Epithelial cell of proximal tubule (primary cell): ENCODE measurements at regions not wholly inside any gene's neighbourhood (a gene's known extent, or its start where the extent isn't known, plus 50 kb on each side); places are given as distances from the start of the nearest gene placed in this dataset.

Experiments
- DNase-seq: peaks from one replicate; pipeline ENCODE4 v3.0.0-alpha.2; 2011; ENCODE audit warnings: low read depth
- H3K4me3 ChIP-seq: 2 replicates; pipeline ENCODE4 v1.5.1; 2011; ENCODE audit warnings: low read depth, mild to moderate bottlenecking, low read length
- CTCF ChIP-seq: conservative IDR thresholded peaks from 2 replicates; pipeline ENCODE4 v1.5.1; 2012; ENCODE audit warnings: low read depth, mild to moderate bottlenecking, low read length

GRCh38 chr9:7579351-7579750, 220.2 kb downstream of the DMAC1 start:
- TF ChIP-seq CTCF, result no peak
- DNase-seq, result no peak

GRCh38 chr9:7578951-7579350, 220.6 kb downstream of the DMAC1 start:
- TF ChIP-seq CTCF, result no peak
- no peak overlapping the region for H3K4me3 ChIP-seq

More at GRCh38 chr9:7579351-7579750, 220.2 kb downstream of the DMAC1 start:
- H3K4me3 ChIP-seq, result no peak overlapping the region

GRCh38 chr9:7570107-7570720, 229.4 kb downstream of the DMAC1 start:
- TF ChIP-seq CTCF, result peak; percentile 98
- no peak overlapping the region for H3K4me3 ChIP-seq
- no peak for DNase-seq

More at GRCh38 chr9:7578951-7579350, 220.6 kb downstream of the DMAC1 start:
- no peak for DNase-seq

GRCh38 chr9:7567687-7568086, 231.9 kb downstream of the DMAC1 start:
- no peak for TF ChIP-seq CTCF
- DNase-seq, result no peak
- H3K4me3 ChIP-seq, result no peak overlapping the region

GRCh38 chr9:7561527-7562080, 238.0 kb downstream of the DMAC1 start:
- no peak for DNase-seq
- no peak for TF ChIP-seq CTCF
- no peak overlapping the region for H3K4me3 ChIP-seq

- DNase-seq, result no peak
- H3K4me3 ChIP-seq, result no peak overlapping the region
- no peak for TF ChIP-seq CTCF
These were observed 238.8 kb downstream of the DMAC1 start for GRCh38 chr9:7560669-7561305.
